ENCODE measurements at regions not wholly inside any gene's neighbourhood (a gene's known extent, or its start where the extent isn't known, plus 50 kb on each side); places are given as distances from the start of the nearest gene placed in this dataset.

GRCh38 chr6:153215242-153215641, 84.2 kb upstream of the RGS17 start:
- TF ChIP-seq ZFX (IDR thresholded peaks at IDR 0.05) = no peak
- no peak overlapping the region for H3K27ac ChIP-seq

GRCh38 chr6:153214436-153214835, 83.4 kb upstream of the RGS17 start:
- no peak overlapping the region for H3K27ac ChIP-seq
- no peak for TF ChIP-seq CTCF (conservative IDR thresholded peaks at IDR 0.05)
- no peak for TF ChIP-seq ZFX (IDR thresholded peaks at IDR 0.05)

DNA sequence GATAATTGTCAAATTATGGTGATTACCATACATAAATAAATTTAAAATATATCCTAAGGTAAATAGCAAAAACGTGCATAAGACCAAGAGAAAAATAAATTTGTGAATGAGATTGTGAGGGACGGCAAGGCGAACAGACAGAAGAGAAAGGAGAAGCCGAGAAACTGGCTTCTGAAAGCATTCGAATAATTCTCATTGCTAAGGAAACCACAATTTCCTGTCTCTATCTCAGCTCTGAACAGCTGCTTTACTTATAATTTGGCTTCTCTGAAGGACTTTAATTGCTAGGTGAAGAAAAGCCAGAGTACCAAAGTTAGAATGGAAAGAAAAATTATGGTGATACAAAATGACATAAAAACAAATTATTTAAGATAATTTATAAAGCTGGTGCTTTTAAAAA, 79.0 kb upstream of the RGS17 start:
- no peak overlapping the region for H3K27ac ChIP-seq
- TF ChIP-seq ZFX (IDR thresholded peaks at IDR 0.05) = no peak
- TF ChIP-seq CTCF (conservative IDR thresholded peaks at IDR 0.05) = no peak

GRCh38 chr6:153208706-153209105, 77.6 kb upstream of the RGS17 start:
- no peak overlapping the region for H3K27ac ChIP-seq
- no peak for TF ChIP-seq ZFX (IDR thresholded peaks at IDR 0.05)
- TF ChIP-seq CTCF (conservative IDR thresholded peaks at IDR 0.05) = no peak

- TF ChIP-seq CTCF (conservative IDR thresholded peaks at IDR 0.05) = no peak
- TF ChIP-seq ZFX (IDR thresholded peaks at IDR 0.05) = no peak
- H3K27ac ChIP-seq = no peak overlapping the region
Measured at GRCh38 chr6:153207617-153208016, 76.5 kb upstream of the RGS17 start.

DNA sequence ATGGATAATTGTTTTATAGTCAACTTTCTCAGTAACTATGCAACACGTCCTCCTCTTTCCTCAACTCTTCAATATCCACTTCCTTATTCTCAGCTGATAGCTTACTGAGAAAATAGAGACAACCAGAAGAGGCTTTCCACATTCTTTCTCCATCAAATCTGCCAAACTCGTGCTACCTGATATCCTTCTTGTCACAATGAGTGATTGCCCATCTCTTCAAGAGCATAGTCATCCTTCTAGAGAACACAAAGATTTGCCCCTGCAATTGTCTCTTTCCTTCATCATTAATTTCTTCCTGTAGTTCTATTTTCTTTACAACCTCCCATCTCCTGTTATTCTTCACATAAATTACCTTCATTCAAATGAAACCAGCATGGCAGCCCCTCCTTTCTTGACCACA, 75.9 kb upstream of the RGS17 start:
- no peak for TF ChIP-seq ZFX (IDR thresholded peaks at IDR 0.05)
- H3K27ac ChIP-seq = no peak overlapping the region

DNA sequence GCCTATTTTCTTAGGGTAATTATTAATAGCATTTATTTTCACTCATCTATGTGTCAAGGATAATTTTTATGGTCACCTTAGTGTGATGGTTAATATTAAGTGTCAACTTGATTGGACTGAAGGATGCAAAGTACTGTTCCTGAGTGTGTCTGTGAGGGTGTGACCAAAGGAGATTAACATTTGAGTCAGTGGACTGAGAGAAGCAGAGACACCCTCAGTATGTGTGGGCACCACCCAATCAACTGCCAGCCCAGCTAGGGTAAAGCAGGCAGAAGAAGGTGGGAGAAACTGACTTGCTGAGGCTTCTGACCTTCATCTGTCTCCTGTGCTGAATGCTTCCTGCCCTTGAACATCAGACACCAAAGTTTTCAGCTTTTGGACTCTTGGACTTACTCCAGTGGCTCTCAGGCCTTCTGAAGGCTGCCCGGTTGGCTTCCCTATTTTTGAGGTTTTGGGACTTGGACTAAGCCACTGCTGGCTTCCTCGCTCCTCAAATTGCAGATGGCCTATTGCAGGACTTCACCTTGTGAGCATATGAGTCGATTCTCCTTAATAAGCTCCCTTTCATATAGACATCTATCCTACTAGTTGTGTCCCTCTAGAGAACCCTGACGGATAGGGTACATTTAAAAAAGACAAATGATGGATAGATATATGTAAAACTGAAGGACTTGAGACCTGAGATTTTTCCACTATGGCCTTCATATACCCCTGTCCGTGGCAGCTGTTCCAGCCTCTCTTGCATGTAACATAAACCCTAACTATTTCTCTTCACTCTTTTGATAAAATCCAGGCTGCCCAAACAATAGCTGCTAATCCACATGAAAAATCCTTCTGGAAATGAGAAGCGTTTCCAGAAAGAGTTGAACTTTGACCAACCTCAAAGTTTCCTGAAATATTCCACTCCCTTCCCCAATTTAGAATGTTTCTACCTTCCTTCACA, 62.1 kb upstream of the RGS17 start:
- TF ChIP-seq CTCF (conservative IDR thresholded peaks at IDR 0.05) (no peak), ZFX (IDR thresholded peaks at IDR 0.05) (no peak)
- H3K27ac ChIP-seq = no peak overlapping the region

GRCh38 chr6:153183925-153184324, 52.8 kb upstream of the RGS17 start:
- TF ChIP-seq ZFX (IDR thresholded peaks at IDR 0.05) (no peak), CTCF (conservative IDR thresholded peaks at IDR 0.05) (no peak)
- no peak overlapping the region for H3K27ac ChIP-seq
